ENCODE measurements at regions not wholly inside any gene's neighbourhood (a gene's known extent, or its start where the extent isn't known, plus 50 kb on each side); places are given as distances from the start of the nearest gene placed in this dataset.

DNA sequence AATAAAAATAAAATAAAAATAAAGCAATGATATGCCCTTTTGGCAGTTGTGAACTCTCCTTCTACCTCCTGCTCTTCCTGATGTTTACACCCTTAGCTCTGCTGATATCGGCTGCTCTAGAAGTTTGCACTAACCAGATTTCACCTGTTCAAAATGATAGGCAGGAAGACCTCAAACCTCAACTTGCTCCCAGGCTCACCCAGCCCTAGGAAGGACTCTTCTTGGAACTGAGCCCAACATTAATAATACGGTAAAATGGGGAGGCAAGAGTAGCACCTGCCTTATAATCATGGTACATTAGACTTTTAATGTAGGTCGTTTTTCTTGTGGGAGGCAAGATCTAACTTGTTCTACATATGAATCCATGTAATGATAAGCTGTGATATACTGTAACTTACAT is 61.2 kb upstream of the MED13 start:
- Histone ChIP-seq H3K4me3 (no peak overlapping the region), H3K27me3 (peaks cover 9% of the 10 kb centered on the region), H3K27ac (no peak overlapping the region), H3K4me1 (no peaks in the 10 kb centered on the region), H3K36me3 (no peaks in the 10 kb centered on the region), H3K9me3 (no peaks in the 10 kb centered on the region)
- no peak for TF ChIP-seq POLR2AphosphoS5 (IDR thresholded peaks at IDR 0.05)
- no peak for DNase-seq (ENCODE audit: low spot score in 2 of 2)
- WGBS: 24% methylated on average over 3 of the region's 3 CpGs

DNA sequence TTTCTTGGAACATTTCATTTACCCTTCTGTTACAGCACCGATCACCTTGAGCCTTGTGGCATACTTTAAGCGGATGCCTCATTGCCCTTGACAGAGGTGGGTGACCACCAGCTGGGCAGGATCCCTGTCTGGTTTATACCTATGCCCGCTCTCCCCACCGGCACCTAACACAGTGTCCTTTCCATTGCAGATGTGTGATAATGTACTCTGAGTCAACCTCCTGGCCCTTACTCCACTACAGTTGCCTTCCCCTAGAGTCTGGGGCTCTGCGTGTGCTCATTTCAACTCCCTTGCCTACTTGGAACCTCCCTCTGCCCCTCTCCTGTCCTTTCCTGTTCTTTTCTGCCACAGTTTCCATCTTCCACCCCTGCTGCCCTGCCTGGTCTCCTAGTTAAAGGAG is 60.2 kb upstream of the MED13 start:
- Histone ChIP-seq H3K27ac (no peak overlapping the region), H3K27me3 (peaks cover 9% of the 10 kb centered on the region), H3K4me1 (no peaks in the 10 kb centered on the region), H3K9me3 (no peaks in the 10 kb centered on the region), H3K36me3 (no peaks in the 10 kb centered on the region), H3K4me3 (no peak overlapping the region)
- no peak for DNase-seq (ENCODE audit: low spot score in 2 of 2)
- 91% methylated on average over 5 of the region's 5 CpGs for WGBS
- TF ChIP-seq POLR2A (IDR thresholded peaks at IDR 0.05): no peak
- TF ChIP-seq EP300 (IDR thresholded peaks at IDR 0.05): no peak
- no peak for TF ChIP-seq POLR2AphosphoS5 (IDR thresholded peaks at IDR 0.05)
- TF ChIP-seq, protein P1, sequence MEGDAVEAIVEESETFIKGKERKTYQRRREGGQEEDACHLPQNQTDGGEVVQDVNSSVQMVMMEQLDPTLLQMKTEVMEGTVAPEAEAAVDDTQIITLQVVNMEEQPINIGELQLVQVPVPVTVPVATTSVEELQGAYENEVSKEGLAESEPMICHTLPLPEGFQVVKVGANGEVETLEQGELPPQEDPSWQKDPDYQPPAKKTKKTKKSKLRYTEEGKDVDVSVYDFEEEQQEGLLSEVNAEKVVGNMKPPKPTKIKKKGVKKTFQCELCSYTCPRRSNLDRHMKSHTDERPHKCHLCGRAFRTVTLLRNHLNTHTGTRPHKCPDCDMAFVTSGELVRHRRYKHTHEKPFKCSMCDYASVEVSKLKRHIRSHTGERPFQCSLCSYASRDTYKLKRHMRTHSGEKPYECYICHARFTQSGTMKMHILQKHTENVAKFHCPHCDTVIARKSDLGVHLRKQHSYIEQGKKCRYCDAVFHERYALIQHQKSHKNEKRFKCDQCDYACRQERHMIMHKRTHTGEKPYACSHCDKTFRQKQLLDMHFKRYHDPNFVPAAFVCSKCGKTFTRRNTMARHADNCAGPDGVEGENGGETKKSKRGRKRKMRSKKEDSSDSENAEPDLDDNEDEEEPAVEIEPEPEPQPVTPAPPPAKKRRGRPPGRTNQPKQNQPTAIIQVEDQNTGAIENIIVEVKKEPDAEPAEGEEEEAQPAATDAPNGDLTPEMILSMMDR (IDR thresholded peaks at IDR 0.05): no peak

DNA sequence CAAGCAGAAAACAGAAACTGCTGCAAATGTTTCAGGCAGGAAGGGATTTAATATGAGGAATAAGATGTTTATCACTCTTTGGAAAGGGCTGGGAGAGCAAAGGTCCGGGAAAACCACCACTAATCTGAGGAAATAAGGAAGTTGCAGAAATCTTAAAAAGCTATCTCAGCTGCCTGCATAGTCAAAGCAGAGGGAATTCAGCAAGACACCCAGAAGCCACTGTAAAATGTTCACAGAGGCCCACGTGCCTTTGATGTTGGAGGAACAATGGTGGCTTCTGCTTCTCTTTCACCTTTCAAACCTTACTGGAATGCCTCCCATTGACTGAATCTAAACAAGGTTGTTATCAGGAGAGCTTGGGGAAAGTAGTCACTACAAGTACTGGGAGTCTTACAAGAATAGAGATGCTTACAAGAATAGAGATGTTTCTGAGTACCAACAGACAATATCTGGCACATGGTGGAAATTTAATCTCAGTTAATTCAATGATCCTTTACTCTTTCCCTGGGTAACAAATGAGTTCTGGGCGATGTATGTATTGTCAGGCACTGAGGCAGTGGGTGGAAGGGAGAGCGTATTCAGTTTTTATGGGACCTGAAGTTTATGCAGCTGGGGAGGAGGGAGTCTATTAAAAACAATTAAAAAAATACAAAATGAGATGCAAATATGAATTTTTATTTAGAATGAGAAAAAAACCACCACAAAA is 56.1 kb upstream of the MED13 start:
- no peak overlapping the region for H3K27ac ChIP-seq
- no peak overlapping the region for H3K4me3 ChIP-seq
- H3K4me1 ChIP-seq: no peaks in the 10 kb centered on the region
- H3K36me3 ChIP-seq: no peaks in the 10 kb centered on the region
- WGBS: 73% methylated on average over 4 of the region's 4 CpGs
- TF ChIP-seq, protein P1 (IDR thresholded peaks at IDR 0.05): no peak
- no peak for TF ChIP-seq POLR2AphosphoS5 (IDR thresholded peaks at IDR 0.05)
- no peak for TF ChIP-seq POLR2A (IDR thresholded peaks at IDR 0.05)
- TF ChIP-seq EP300 (IDR thresholded peaks at IDR 0.05): no peak
- DNase-seq (ENCODE audit: low spot score in 2 of 2): no peak
- no peaks in the 10 kb centered on the region for H3K9me3 ChIP-seq
- peaks cover 9% of the 10 kb centered on the region for H3K27me3 ChIP-seq

DNA sequence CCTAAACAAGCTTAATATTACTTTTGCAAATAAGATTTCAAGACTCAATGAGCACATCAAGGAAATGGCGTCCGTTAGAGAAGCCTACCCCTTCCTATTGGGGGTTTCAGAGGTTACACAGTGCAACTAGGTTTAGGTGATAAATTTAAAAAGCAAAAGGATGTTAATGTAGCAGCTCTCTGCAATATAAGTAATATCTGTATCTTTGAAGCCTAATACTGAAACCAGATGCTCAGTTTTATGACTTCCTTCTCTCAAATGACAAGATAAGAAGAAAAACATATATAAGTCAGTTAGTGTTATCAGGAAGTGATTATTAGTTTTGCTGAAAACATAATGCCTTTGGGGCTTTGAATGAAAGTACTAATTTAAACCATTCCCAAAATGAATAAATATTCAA is 54.3 kb upstream of the MED13 start:
- DNase-seq (ENCODE audit: low spot score in 2 of 2): no peak
- Histone ChIP-seq H3K4me3 (no peak overlapping the region), H3K9me3 (no peaks in the 10 kb centered on the region), H3K27me3 (peaks cover 4% of the 10 kb centered on the region), H3K36me3 (no peaks in the 10 kb centered on the region), H3K4me1 (no peaks in the 10 kb centered on the region), H3K27ac (no peak overlapping the region)
- TF ChIP-seq POLR2AphosphoS5 (IDR thresholded peaks at IDR 0.05): no peak
- TF ChIP-seq EP300 (IDR thresholded peaks at IDR 0.05): no peak
- no peak for TF ChIP-seq POLR2A (IDR thresholded peaks at IDR 0.05)
- TF ChIP-seq, protein P1 (IDR thresholded peaks at IDR 0.05): no peak
- WGBS: 46% methylated on average over 2 of the region's 2 CpGs

All from suprapubic skin (tissue), 4 donors.